SK-N-MC (cell line): ENCODE measurements at regions not wholly inside any gene's neighbourhood (a gene's known extent, or its start where the extent isn't known, plus 50 kb on each side); places are given as distances from the start of the nearest gene placed in this dataset.

Experiments
- EZH2 ChIP-seq: fragments of 200-600 bp; sonication (generic); IDR thresholded peaks from one replicate; pipeline ENCODE4 v1.6.1; 2017; ENCODE audit warnings: antibody characterized with exemption
- FOXP2 ChIP-seq: optimal IDR thresholded peaks from 2 replicates; pipeline ENCODE3; 2011; ENCODE audit warnings: mild to moderate bottlenecking, moderate library complexity; ENCODE audit not compliant: insufficient read depth; ENCODE audit errors: extremely low read length, control extremely low read depth
- POLR2AphosphoS5 ChIP-seq: IDR thresholded peaks from 2 replicates; pipeline ENCODE4 v1.6.1; 2012; ENCODE audit warnings: mild to moderate bottlenecking, low read depth, low read length, borderline replicate concordance

DNA sequence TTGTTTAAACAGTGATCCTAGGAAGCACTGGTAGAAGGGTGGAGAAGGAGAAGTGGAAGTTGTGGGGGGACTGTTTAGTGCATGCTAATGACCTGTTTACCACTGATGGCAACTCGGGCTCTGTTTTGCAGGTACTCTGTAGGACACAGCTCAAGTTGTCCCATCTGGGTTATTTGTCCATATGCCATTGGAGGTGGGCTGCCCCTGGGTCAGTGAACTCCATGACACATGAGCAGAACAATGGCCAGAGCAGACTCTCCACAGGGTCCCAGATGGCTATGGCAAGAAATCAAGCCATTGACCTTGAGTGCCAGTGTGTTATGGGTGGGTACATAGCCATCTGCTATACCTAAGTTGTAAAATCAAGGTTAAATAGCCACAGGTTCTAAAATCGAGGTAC is 175.9 kb downstream of the GAS1 start:
- TF ChIP-seq EZH2 (no peak), POLR2AphosphoS5 (no peak), FOXP2 (no peak)
